ENCODE measurements at regions not wholly inside any gene's neighbourhood (a gene's known extent, or its start where the extent isn't known, plus 50 kb on each side); places are given as distances from the start of the nearest gene placed in this dataset.
A peak's percentile ranks its signal among the peaks of the same experiment; 100 is the strongest.

GRCh38 chr7:25881317-25882037, 270.5 kb upstream of the NFE2L3 start:
- DNase-seq = no peak
- Histone ChIP-seq H3K4me3 (ENCODE audit: insufficient read depth, low read depth, low read length) (no peak overlapping the region), H3K27me3 (ENCODE audit: control insufficient read depth, insufficient read depth, low read length) (no peaks in the 10 kb centered on the region; the same call in 1 of the 2 replicates), H3K36me3 (replicated peaks; ENCODE audit: control insufficient read depth, insufficient read depth, low read length) (no peaks in the 10 kb centered on the region)

GRCh38 chr7:25882151-25882773, 269.7 kb upstream of the NFE2L3 start:
- DNase-seq = no peak

GRCh38 chr7:25884265-25884828, 267.7 kb upstream of the NFE2L3 start:
- Histone ChIP-seq H3K4me3 (ENCODE audit: insufficient read depth, low read depth, low read length) (no peak overlapping the region), H3K36me3 (replicated peaks; ENCODE audit: control insufficient read depth, insufficient read depth, low read length) (no peaks in the 10 kb centered on the region)

More at GRCh38 chr7:25882151-25882773, 269.7 kb upstream of the NFE2L3 start:
- H3K27me3 ChIP-seq (ENCODE audit: control insufficient read depth, insufficient read depth, low read length) = no peaks in the 10 kb centered on the region; the same call in 1 of the 2 replicates
- H3K4me3 ChIP-seq (ENCODE audit: insufficient read depth, low read depth, low read length) = no peak overlapping the region
- no peaks in the 10 kb centered on the region for H3K36me3 ChIP-seq (replicated peaks; ENCODE audit: control insufficient read depth, insufficient read depth, low read length)

GRCh38 chr7:25885057-25885576, 266.9 kb upstream of the NFE2L3 start:
- Histone ChIP-seq H3K4me3 (ENCODE audit: insufficient read depth, low read depth, low read length) (no peak overlapping the region), H3K36me3 (replicated peaks; ENCODE audit: control insufficient read depth, insufficient read depth, low read length) (no peaks in the 10 kb centered on the region), H3K27me3 (ENCODE audit: control insufficient read depth, insufficient read depth, low read length) (no peaks in the 10 kb centered on the region)
- DNase-seq = no peak

More at GRCh38 chr7:25884265-25884828, 267.7 kb upstream of the NFE2L3 start:
- no peak for DNase-seq
- no peaks in the 10 kb centered on the region for H3K27me3 ChIP-seq (ENCODE audit: control insufficient read depth, insufficient read depth, low read length)

- Histone ChIP-seq H3K4me3 (ENCODE audit: insufficient read depth, low read depth, low read length) (no peak overlapping the region), H3K36me3 (replicated peaks; ENCODE audit: control insufficient read depth, insufficient read depth, low read length) (no peaks in the 10 kb centered on the region), H3K27me3 (ENCODE audit: control insufficient read depth, insufficient read depth, low read length) (no peaks in the 10 kb centered on the region)
- DNase-seq = no peak
These were observed 265.4 kb upstream of the NFE2L3 start for GRCh38 chr7:25886387-25887240.

GRCh38 chr7:25887266-25887665, 264.7 kb upstream of the NFE2L3 start:
- Histone ChIP-seq H3K4me3 (ENCODE audit: insufficient read depth, low read depth, low read length) (no peak overlapping the region), H3K27me3 (ENCODE audit: control insufficient read depth, insufficient read depth, low read length) (no peaks in the 10 kb centered on the region), H3K36me3 (replicated peaks; ENCODE audit: control insufficient read depth, insufficient read depth, low read length) (no peaks in the 10 kb centered on the region)
- DNase-seq = no peak

GRCh38 chr7:25887795-25888559, 264.0 kb upstream of the NFE2L3 start:
- DNase-seq = no peak
- Histone ChIP-seq H3K27me3 (ENCODE audit: control insufficient read depth, insufficient read depth, low read length) (no peaks in the 10 kb centered on the region), H3K4me3 (ENCODE audit: insufficient read depth, low read depth, low read length) (no peak overlapping the region), H3K36me3 (replicated peaks; ENCODE audit: control insufficient read depth, insufficient read depth, low read length) (no peaks in the 10 kb centered on the region)

GRCh38 chr7:25889765-25890164, 262.2 kb upstream of the NFE2L3 start:
- Histone ChIP-seq H3K36me3 (replicated peaks; ENCODE audit: control insufficient read depth, insufficient read depth, low read length) (no peaks in the 10 kb centered on the region), H3K27me3 (ENCODE audit: control insufficient read depth, insufficient read depth, low read length) (no peaks in the 10 kb centered on the region), H3K4me3 (ENCODE audit: insufficient read depth, low read depth, low read length) (no peak overlapping the region)
- no peak for DNase-seq

- Histone ChIP-seq H3K36me3 (replicated peaks; ENCODE audit: control insufficient read depth, insufficient read depth, low read length) (no peaks in the 10 kb centered on the region), H3K27me3 (ENCODE audit: control insufficient read depth, insufficient read depth, low read length) (no peaks in the 10 kb centered on the region), H3K4me3 (ENCODE audit: insufficient read depth, low read depth, low read length) (no peak overlapping the region)
- DNase-seq = no peak
These were observed 260.4 kb upstream of the NFE2L3 start for GRCh38 chr7:25891591-25891990.

- H3K27me3 ChIP-seq (ENCODE audit: control insufficient read depth, insufficient read depth, low read length) = no peaks in the 10 kb centered on the region
- DNase-seq = no peak
- H3K36me3 ChIP-seq (replicated peaks; ENCODE audit: control insufficient read depth, insufficient read depth, low read length) = no peaks in the 10 kb centered on the region
- H3K4me3 ChIP-seq (ENCODE audit: insufficient read depth, low read depth, low read length) = no peak overlapping the region
These were observed 258.6 kb upstream of the NFE2L3 start for GRCh38 chr7:25893436-25893835.

GRCh38 chr7:25894002-25894901, 257.7 kb upstream of the NFE2L3 start:
- no peaks in the 10 kb centered on the region for H3K36me3 ChIP-seq (replicated peaks; ENCODE audit: control insufficient read depth, insufficient read depth, low read length)
- peak; percentile 47 for DNase-seq
- H3K27me3 ChIP-seq (ENCODE audit: control insufficient read depth, insufficient read depth, low read length) = no peaks in the 10 kb centered on the region
- H3K4me3 ChIP-seq (ENCODE audit: insufficient read depth, low read depth, low read length) = no peak overlapping the region

GRCh38 chr7:25894902-25895791, 256.9 kb upstream of the NFE2L3 start:
- DNase-seq = peak; percentile 76
- Histone ChIP-seq H3K4me3 (ENCODE audit: insufficient read depth, low read depth, low read length) (peak overlapping the region; percentile 53), H3K36me3 (replicated peaks; ENCODE audit: control insufficient read depth, insufficient read depth, low read length) (no peaks in the 10 kb centered on the region), H3K27me3 (ENCODE audit: control insufficient read depth, insufficient read depth, low read length) (no peaks in the 10 kb centered on the region)
